GM12878 (cell line): ENCODE measurements at regions not wholly inside any gene's neighbourhood (a gene's known extent, or its start where the extent isn't known, plus 50 kb on each side); places are given as distances from the start of the nearest gene placed in this dataset.

Source experiments
- EGR1 ChIP-seq, 2 experiments: IDR thresholded peaks; 1 replicate in 1 of 2; 2 replicates in 1 of 2; pipeline ENCODE4 v1.6.1; 2011 to 2012; ENCODE audit warnings: low read depth in 2 of 2, low read length in 2 of 2, borderline replicate concordance in 1 of 2, mild to moderate bottlenecking in 1 of 2, moderate library complexity in 1 of 2
- HDAC2 ChIP-seq: fragments of 200-600 bp; sonication (generic); IDR thresholded peaks from 2 replicates; pipeline ENCODE4 v1.6.1; 2017
- PAX5 ChIP-seq: IDR thresholded peaks from 2 replicates; pipeline ENCODE4 v1.6.1; 2011; ENCODE audit warnings: low read depth, low read length, borderline replicate concordance
- STAT3 ChIP-seq: IDR thresholded peaks from 2 replicates; pipeline ENCODE4 v1.6.1; 2011; ENCODE audit warnings: low read depth, low read length, improper control_type of control experiment
- ZBTB11 ChIP-seq: fragments of 450-650 bp; formaldehyde crosslinking; IDR thresholded peaks from 2 replicates; pipeline ENCODE4 v1.5.0; 2022; ENCODE audit warnings: mild to moderate bottlenecking, missing genetic modification characterization
- ZNF274 ChIP-seq: IDR thresholded peaks from one replicate; pipeline ENCODE4 v1.8.0; 2011; ENCODE audit not compliant: insufficient read length, insufficient read depth
- TF ChIP-seq, protein P1 (sequence below), 3 experiments: IDR thresholded peaks in 2 of 3; conservative IDR thresholded peaks in 1 of 3; 2 replicates each; pipeline ENCODE4 v1.5.1; 2011; ENCODE audit warnings: low read depth in 3 of 3, low read length in 3 of 3, mild to moderate bottlenecking in 3 of 3, control low read depth in 2 of 3, moderate library complexity in 2 of 3, inconsistent platforms in 1 of 3, mixed read lengths in 1 of 3; ENCODE audit not compliant: control insufficient read depth in 2 of 3, insufficient read depth in 1 of 3; ENCODE audit errors: extremely low read depth in 1 of 3
- TF ChIP-seq, protein P2 (sequence below): IDR thresholded peaks from 2 replicates; pipeline ENCODE4 v1.6.1; 2011; ENCODE audit warnings: low read depth, mild to moderate bottlenecking, low read length, moderate library complexity, borderline replicate concordance; ENCODE audit errors: extremely low read depth

DNA sequence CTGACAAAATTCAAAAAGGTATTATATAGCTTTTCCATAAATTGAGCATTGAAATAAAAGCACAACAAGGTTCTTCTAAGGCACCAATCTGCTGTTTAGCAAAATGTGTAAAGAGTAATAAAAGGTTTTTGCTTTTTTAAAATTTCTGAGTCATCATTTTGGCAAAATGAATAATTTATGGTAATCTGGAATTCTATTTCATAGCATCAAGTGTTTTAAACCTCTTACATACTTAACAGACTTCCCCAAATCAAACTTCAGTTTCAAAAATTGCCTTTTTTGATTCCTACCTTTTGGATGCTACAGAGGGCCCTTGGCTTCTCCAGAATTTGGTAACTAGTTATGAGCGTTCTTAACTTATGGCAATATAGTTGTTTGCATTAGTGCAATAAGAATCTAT lies 154.0 kb upstream of the ELAC2 start:
- TF ChIP-seq, protein P1, sequence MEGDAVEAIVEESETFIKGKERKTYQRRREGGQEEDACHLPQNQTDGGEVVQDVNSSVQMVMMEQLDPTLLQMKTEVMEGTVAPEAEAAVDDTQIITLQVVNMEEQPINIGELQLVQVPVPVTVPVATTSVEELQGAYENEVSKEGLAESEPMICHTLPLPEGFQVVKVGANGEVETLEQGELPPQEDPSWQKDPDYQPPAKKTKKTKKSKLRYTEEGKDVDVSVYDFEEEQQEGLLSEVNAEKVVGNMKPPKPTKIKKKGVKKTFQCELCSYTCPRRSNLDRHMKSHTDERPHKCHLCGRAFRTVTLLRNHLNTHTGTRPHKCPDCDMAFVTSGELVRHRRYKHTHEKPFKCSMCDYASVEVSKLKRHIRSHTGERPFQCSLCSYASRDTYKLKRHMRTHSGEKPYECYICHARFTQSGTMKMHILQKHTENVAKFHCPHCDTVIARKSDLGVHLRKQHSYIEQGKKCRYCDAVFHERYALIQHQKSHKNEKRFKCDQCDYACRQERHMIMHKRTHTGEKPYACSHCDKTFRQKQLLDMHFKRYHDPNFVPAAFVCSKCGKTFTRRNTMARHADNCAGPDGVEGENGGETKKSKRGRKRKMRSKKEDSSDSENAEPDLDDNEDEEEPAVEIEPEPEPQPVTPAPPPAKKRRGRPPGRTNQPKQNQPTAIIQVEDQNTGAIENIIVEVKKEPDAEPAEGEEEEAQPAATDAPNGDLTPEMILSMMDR (IDR thresholded peaks at IDR 0.05 in 2 of 3, conservative IDR thresholded peaks at IDR 0.05 in 1 of 3; ENCODE audit: control insufficient read depth in 2 of 3, extremely low read depth in 1 of 3, insufficient read depth in 1 of 3, low read depth in 3 of 3, low read length in 3 of 3), result no peak
- TF ChIP-seq STAT3 (no peak), ZNF274 (no peak), PAX5 (no peak), HDAC2 (no peak), EGR1 (IDR thresholded peaks at IDR 0.05; ENCODE audit: borderline replicate concordance in 1 of 2, low read depth in 2 of 2, low read length in 2 of 2) (no peak), ZBTB11 (CRISPR knock-in tag) (no peak)
- TF ChIP-seq, protein P2, sequence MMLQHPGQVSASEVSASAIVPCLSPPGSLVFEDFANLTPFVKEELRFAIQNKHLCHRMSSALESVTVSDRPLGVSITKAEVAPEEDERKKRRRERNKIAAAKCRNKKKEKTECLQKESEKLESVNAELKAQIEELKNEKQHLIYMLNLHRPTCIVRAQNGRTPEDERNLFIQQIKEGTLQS, result no peak
